MCF 10A (cell line): ENCODE measurements at regions not wholly inside any gene's neighbourhood (a gene's known extent, or its start where the extent isn't known, plus 50 kb on each side); places are given as distances from the start of the nearest gene placed in this dataset.

Experiments used
- BruUV-seq: library from RNA; stranded (reverse); fragments of 400-500 nt; replicated peaks from 2 replicates; lab custom pipeline; 2021; lab: Mats Ljungman, UMichigan
- CTCF ChIA-PET: fragments of 300-600 bp; sonication (Branson Sonifier 250); formaldehyde crosslinking; extraction: SDS; loops from one replicate; lab custom pipeline; 2021; ENCODE audit warnings: antibody characterized with exemption, inconsistent platforms; lab: Yijun Ruan, JAX
- POLR2A ChIA-PET: fragments of 300-600, 350-650 bp; sonication (Branson Sonifier 250); formaldehyde crosslinking; extraction: SDS; loops from one replicate; lab custom pipeline; 2020; ENCODE audit warnings: antibody characterized with exemption, inconsistent platforms; lab: Yijun Ruan, JAX
- DNase-seq: peaks from one replicate; pipeline ENCODE4 v3.0.0-alpha.2; 2018; ENCODE audit not compliant: unreplicated experiment
- H3K27ac Mint-ChIP-seq: one replicate; pipeline ENCODE4 v1.8.0; 2022; ENCODE audit warnings: mild to moderate bottlenecking, low read depth, mixed read lengths; ENCODE audit not compliant: unreplicated experiment
- H3K27me3 Mint-ChIP-seq: one replicate; pipeline ENCODE4 v1.8.0; 2022; ENCODE audit warnings: mixed read lengths; ENCODE audit not compliant: insufficient read depth, unreplicated experiment
- H3K36me3 Mint-ChIP-seq: one replicate; pipeline ENCODE4 v1.8.0; 2022; ENCODE audit warnings: mild to moderate bottlenecking, moderate library complexity, mixed read lengths; ENCODE audit not compliant: insufficient read depth, unreplicated experiment
- H3K4me1 Mint-ChIP-seq: one replicate; pipeline ENCODE4 v1.8.0; 2022; ENCODE audit warnings: mixed read lengths; ENCODE audit not compliant: insufficient read depth, unreplicated experiment
- H3K4me3 Mint-ChIP-seq: one replicate; pipeline ENCODE4 v1.8.0; 2022; ENCODE audit warnings: mild to moderate bottlenecking, moderate library complexity, mixed read lengths; ENCODE audit not compliant: unreplicated experiment
- H3K9me3 Mint-ChIP-seq: one replicate; pipeline ENCODE4 v1.8.0; 2022; ENCODE audit warnings: mixed read lengths; ENCODE audit not compliant: unreplicated experiment
- CTCF ChIP-seq: fragments of 200-600 bp; IDR thresholded peaks from one replicate; pipeline ENCODE4 v1.8.0; 2022; ENCODE audit warnings: antibody characterized with exemption, mild to moderate bottlenecking; ENCODE audit not compliant: unreplicated experiment
- intact Hi-C: fragments of 100-400 bp; cut with micrococcal nuclease; formaldehyde crosslinking; loops from 2 replicates; pipeline ENCODE4 v1.14.1; 2022

- H3K27ac Mint-ChIP-seq = no peak overlapping the region
- BruUV-seq = no TSS peak
- intact Hi-C loops = no loop called here
- POLR2A ChIA-PET = no interaction called here
- no peaks in the 10 kb centered on the region for H3K9me3 Mint-ChIP-seq
- H3K4me1 Mint-ChIP-seq = no peaks in the 10 kb centered on the region
- no peaks in the 10 kb centered on the region for H3K36me3 Mint-ChIP-seq
- TF ChIP-seq CTCF = no peak
- H3K27me3 Mint-ChIP-seq = no peaks in the 10 kb centered on the region
- CTCF ChIA-PET = no interaction called here
- no peak for DNase-seq
- no peak overlapping the region for H3K4me3 Mint-ChIP-seq
These were observed 299.4 kb upstream of the OLFM3 start for GRCh38 chr1:102296116-102296515.

- no peak for DNase-seq
- Mint-ChIP-seq H3K36me3 (no peaks in the 10 kb centered on the region), H3K4me3 (no peak overlapping the region), H3K27ac (no peak overlapping the region), H3K9me3 (no peaks in the 10 kb centered on the region), H3K4me1 (no peaks in the 10 kb centered on the region), H3K27me3 (peaks cover 11% of the 10 kb centered on the region)
- no peak for TF ChIP-seq CTCF
- ChIA-PET CTCF (no interaction called here), POLR2A (no interaction called here)
- no TSS peak for BruUV-seq
- intact Hi-C loops = no loop called here
These were observed 286.2 kb upstream of the OLFM3 start for GRCh38 chr1:102282955-102283354.

- CTCF ChIA-PET = no interaction called here
- Mint-ChIP-seq H3K27ac (no peak overlapping the region), H3K9me3 (no peaks in the 10 kb centered on the region), H3K4me3 (no peak overlapping the region), H3K36me3 (no peaks in the 10 kb centered on the region), H3K4me1 (no peaks in the 10 kb centered on the region), H3K27me3 (no peaks in the 10 kb centered on the region)
- POLR2A ChIA-PET = interaction anchor here (0.6 kb wide), 1 partner anchor 8 kb away, joined by 3 read pairs; no protein-coding TSS in a partner anchor
- intact Hi-C loops = no loop called here
- no TSS peak for BruUV-seq
- DNase-seq = no peak
- no peak for TF ChIP-seq CTCF
These were observed 266.3 kb upstream of the OLFM3 start for GRCh38 chr1:102262994-102263393.

- H3K27ac Mint-ChIP-seq = no peak overlapping the region
- DNase-seq = no peak
These were observed 256.2 kb upstream of the OLFM3 start for GRCh38 chr1:102252731-102253505.

More at GRCh38 chr1:102252731-102253505, 256.2 kb upstream of the OLFM3 start:
- no peaks in the 10 kb centered on the region for H3K36me3 Mint-ChIP-seq
- CTCF ChIA-PET = interaction anchor here (0.8 kb wide), 1 partner anchor 44 kb away, joined by 3 read pairs; no protein-coding TSS in a partner anchor
- no peaks in the 10 kb centered on the region for H3K9me3 Mint-ChIP-seq
- TF ChIP-seq CTCF = no peak
- BruUV-seq = no TSS peak
- POLR2A ChIA-PET = no interaction called here
- H3K4me3 Mint-ChIP-seq = no peak overlapping the region
- H3K27me3 Mint-ChIP-seq = no peaks in the 10 kb centered on the region
- H3K4me1 Mint-ChIP-seq = no peaks in the 10 kb centered on the region
- intact Hi-C loops = no loop called here
